SW 1271 (cell line): ENCODE measurements at regions not wholly inside any gene's neighbourhood (a gene's known extent, or its start where the extent isn't known, plus 50 kb on each side); places are given as distances from the start of the nearest gene placed in this dataset.

Source experiments
- DNase-seq, 2 experiments: peaks; one replicate each; lab custom pipeline; 2025; lab: John Stamatoyannopoulos, UW

DNA sequence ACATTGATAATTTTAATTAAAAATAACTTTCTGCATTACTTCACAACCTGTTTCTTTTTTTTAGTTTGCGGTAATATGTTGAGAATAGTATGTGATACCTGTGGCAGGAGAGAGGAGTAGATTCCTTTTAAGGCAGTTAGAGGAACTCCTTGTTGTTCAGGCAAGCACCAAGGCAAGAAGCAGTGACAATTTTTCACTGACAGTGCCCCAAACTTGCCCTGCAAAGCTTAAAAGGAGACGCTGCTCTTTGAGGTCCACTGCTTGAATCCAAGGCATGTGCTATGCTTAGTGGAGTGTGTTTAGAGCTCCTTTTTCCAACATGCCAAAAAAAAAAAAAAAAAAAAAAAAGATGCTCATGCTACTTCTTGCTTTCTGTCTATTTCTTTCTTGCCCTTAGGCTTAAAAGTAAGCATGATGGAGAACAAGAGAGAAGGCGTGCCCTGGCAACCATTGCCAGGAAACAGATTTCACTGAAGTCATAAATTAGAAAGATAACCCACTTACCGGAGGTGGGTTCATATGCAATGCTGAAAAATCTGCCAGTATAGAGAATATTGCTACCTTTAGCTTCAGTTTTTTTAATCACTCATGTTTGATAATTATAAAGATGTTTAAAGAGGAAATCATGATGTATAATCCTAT lies 58.3 kb upstream of the DYRK2 start:
- DNase-seq: no peak

DNA sequence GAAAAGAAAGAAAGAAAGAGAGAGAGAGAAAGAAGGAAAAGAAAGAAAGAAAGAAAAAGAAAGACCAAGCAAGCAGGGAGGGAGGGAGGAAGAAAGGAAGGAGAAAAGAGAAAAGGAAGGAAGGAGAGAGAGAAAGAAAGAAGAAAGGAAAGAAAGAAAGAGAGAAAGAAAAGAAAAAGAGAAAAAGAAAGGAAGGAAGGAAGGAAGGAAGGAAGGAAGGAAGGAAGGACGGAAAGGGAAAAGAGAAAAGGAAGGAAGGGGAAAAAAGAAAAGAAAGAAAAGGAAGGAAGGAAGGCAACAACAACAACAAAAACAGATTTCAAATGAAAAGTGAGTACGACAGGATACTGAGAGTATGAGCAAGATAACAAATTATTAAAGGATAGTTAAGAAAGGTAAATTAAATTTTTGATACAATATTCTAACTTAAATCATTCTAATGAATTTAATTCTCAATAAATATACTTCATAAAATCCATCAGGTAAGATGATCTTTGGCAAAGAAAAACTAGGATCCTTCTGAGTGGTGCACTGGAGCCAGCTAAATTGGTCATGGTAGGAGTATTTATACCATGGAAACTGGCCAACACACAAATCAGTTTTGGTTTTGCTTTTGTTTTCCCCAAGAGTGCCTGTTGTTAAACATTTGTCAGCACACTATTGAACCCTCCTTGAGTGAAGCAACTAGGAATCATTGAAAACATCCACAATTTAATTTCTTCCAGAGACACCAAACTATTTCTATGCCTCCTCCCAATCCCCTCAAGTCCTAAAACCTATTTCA lies 56.1 kb upstream of the DYRK2 start:
- peak in 1 of 2 experiments; percentile 6 for DNase-seq

DNA sequence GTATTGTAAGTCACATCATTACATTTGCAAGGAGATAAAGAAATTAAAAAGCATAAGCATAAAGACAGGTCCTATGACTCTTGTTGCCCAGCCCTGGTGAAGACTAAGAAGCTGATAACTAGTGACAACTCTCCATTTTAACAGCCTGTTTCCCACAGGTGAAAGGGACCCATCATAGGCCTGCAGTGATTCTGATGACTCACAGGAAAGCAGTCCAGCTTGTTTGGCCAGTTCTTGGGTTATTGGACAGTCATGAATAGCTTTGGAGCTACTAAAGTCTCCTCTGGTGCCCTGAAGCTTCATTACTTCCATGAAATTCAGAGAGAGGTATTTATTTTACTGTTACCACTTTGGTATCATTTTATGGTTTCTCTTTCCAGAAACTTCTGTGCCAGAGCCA lies 55.5 kb upstream of the DYRK2 start:
- DNase-seq: no peak

DNA sequence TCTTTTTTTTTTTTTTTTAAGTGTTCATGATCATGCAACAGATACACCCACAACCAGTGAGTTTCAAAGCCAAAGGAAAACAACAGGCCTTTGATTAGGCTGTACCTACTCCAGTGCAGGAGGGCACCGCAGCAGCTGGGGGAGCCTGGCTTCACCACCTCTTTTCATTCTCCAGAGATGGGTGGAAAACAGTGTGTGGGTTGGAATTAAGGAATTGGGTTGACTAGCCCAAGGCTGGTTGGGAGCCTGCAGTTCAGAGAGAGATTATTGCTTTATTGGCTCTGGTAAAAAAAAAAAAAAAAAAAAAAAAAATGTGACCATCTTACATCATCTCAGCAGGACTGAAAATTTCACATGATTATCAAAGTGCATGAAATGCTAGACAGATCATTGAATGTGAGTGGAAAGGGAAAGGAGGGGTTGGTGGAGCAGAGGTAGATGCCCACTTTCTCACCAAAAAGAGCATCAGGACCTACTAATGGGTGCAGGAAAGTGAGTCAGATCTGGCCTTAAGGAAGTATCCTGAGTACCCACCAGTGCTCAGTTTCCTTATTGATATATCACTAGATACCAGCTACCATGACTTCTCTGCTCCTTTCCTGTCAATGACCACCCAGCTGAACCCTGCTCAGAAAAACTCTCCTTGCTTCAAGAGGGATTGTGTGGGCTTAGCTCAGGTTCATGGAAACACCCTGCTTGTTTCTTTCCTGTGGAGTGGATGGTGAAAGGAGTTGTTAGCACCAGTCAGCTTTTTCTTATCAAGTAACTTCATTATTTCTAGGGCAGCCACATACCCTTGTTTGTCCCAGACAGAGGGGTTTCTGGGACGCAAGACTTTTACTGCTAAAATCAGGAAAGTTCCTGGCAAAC lies 54.8 kb upstream of the DYRK2 start:
- DNase-seq: no peak

DNA sequence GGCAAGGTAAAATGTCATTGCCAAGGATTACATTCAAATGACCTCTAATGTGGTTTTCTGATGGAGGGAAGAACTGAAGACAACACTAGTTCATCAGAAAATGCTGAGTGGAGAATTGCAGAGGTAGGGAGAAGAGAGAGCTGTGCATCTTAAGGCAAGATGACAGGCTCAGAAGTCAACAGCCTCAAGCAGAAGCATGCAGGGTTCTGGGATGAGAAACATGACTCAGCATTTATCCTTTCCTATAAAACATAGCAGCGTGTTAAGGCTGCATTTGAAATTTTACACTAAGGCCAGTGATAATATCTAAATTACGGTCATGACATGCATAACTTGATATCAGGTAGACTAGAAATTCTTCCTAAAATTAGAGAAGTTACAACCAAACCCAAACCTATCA lies 53.7 kb upstream of the DYRK2 start:
- DNase-seq: no peak

DNA sequence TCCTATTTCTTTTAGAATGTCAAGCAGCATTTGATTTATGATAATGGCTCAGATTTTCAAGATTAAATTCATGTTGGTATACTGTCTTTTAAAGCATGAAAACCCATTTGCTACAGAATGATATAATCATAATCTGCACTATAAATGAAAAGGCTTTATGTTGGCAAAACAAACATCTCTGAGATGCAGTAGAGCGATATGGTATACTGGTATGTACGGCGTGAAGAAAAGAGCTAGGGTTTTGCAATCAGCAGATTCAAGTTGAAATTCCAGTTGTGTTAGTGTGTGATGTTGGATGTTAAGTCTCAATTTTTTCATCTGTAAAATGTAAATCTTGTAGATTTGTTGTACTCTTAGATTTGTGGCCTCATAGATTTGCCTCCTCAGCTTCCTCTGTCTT lies 53.2 kb upstream of the DYRK2 start:
- no peak for DNase-seq

DNA sequence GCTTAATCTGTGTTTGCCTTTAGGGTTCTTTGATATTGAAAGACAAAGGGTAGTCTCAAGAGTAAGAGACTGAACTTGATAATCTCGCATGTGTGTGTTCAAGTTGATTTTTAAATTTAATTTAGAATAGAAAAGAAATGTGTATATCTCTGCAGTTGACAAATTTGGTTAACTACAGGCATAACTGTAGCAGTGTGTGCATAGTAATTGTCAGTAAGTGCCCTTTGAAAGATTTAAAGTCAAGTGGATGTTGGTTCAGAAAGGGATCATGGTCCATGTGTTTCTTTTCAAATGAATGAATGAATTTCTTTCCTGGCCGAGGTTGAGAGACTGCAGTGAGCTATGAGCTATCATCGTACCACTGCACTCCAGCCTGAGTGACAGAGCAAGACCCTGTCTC lies 49.9 kb upstream of the DYRK2 start:
- DNase-seq: no peak
